ENCODE measurements at regions not wholly inside any gene's neighbourhood (a gene's known extent, or its start where the extent isn't known, plus 50 kb on each side); places are given as distances from the start of the nearest gene placed in this dataset.

- no peak for TF ChIP-seq SUZ12 (IDR thresholded peaks at IDR 0.05)
- no peak for TF ChIP-seq ZNF384 (IDR thresholded peaks at IDR 0.05)
- no peak for TF ChIP-seq SP1 (IDR thresholded peaks at IDR 0.05)
- TF ChIP-seq BHLHE40 (IDR thresholded peaks at IDR 0.05; ENCODE audit: borderline replicate concordance), result no peak
- no peak for TF ChIP-seq ELF4 (IDR thresholded peaks at IDR 0.05)
These were observed 173.5 kb upstream of the SFSWAP start for GRCh38 chr12:131537267-131537958.
